ENCODE measurements at regions not wholly inside any gene's neighbourhood (a gene's known extent, or its start where the extent isn't known, plus 50 kb on each side); places are given as distances from the start of the nearest gene placed in this dataset.

GRCh38 chr16:16798504-16798903 lies 419.6 kb downstream of the NPIPA7 start:
- CTCF ChIA-PET, result no interaction called here
- Histone ChIP-seq H3K27ac (ENCODE audit: extremely low read depth, low read depth, low read length) (no peak overlapping the region), H3K9me3 (ENCODE audit: control insufficient read depth, insufficient read depth, low read depth, low read length) (no peaks in the 10 kb centered on the region), H3K4me3 (ENCODE audit: low read depth, low read length) (no peak overlapping the region), H3K36me3 (ENCODE audit: control insufficient read depth in 2 of 2, insufficient read depth in 1 of 2, low read length in 2 of 2) (no peaks in the 10 kb centered on the region), H3K4me1 (ENCODE audit: control insufficient read depth, insufficient read depth, low read length) (no peaks in the 10 kb centered on the region)
- no peak for TF ChIP-seq GFI1B (tag by site-specific recombination; IDR thresholded peaks at IDR 0.05)
- TF ChIP-seq ZNF654 (tag by site-specific recombination; IDR thresholded peaks at IDR 0.05; ENCODE audit: low read depth), result no peak
- TF ChIP-seq ZNF549 (tag by site-specific recombination; IDR thresholded peaks at IDR 0.05), result no peak
- no peak for TF ChIP-seq ZNF366 (tag by site-specific recombination; conservative IDR thresholded peaks at IDR 0.05)
- TF ChIP-seq ZNF362 (tag by site-specific recombination; IDR thresholded peaks at IDR 0.05), result no peak
- TF ChIP-seq ZNF394 (tag by site-specific recombination; IDR thresholded peaks at IDR 0.05; ENCODE audit: borderline replicate concordance), result no peak
- TF ChIP-seq ZNF169 (tag by site-specific recombination; IDR thresholded peaks at IDR 0.05), result no peak
- TF ChIP-seq, protein P1, sequence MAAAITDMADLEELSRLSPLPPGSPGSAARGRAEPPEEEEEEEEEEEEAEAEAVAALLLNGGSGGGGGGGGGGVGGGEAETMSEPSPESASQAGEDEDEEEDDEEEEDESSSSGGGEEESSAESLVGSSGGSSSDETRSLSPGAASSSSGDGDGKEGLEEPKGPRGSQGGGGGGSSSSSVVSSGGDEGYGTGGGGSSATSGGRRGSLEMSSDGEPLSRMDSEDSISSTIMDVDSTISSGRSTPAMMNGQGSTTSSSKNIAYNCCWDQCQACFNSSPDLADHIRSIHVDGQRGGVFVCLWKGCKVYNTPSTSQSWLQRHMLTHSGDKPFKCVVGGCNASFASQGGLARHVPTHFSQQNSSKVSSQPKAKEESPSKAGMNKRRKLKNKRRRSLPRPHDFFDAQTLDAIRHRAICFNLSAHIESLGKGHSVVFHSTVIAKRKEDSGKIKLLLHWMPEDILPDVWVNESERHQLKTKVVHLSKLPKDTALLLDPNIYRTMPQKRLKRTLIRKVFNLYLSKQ (tag by site-specific recombination; IDR thresholded peaks at IDR 0.05; ENCODE audit: borderline replicate concordance), result no peak
- TF ChIP-seq, protein P2, sequence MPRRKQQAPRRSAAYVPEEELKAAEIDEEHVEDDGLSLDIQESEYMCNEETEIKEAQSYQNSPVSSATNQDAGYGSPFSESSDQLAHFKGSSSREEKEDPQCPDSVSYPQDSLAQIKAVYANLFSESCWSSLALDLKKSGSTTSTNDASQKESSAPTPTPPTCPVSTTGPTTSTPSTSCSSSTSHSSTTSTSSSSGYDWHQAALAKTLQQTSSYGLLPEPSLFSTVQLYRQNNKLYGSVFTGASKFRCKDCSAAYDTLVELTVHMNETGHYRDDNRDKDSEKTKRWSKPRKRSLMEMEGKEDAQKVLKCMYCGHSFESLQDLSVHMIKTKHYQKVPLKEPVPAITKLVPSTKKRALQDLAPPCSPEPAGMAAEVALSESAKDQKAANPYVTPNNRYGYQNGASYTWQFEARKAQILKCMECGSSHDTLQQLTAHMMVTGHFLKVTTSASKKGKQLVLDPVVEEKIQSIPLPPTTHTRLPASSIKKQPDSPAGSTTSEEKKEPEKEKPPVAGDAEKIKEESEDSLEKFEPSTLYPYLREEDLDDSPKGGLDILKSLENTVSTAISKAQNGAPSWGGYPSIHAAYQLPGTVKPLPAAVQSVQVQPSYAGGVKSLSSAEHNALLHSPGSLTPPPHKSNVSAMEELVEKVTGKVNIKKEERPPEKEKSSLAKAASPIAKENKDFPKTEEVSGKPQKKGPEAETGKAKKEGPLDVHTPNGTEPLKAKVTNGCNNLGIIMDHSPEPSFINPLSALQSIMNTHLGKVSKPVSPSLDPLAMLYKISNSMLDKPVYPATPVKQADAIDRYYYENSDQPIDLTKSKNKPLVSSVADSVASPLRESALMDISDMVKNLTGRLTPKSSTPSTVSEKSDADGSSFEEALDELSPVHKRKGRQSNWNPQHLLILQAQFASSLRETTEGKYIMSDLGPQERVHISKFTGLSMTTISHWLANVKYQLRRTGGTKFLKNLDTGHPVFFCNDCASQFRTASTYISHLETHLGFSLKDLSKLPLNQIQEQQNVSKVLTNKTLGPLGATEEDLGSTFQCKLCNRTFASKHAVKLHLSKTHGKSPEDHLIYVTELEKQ (tag by site-specific recombination; IDR thresholded peaks at IDR 0.05; ENCODE audit: borderline replicate concordance), result no peak
- POLR2A ChIA-PET, result no interaction called here

- H3K9me3 ChIP-seq (ENCODE audit: control insufficient read depth, insufficient read depth, low read depth, low read length), result no peaks in the 10 kb centered on the region
- H3K4me1 ChIP-seq (ENCODE audit: control insufficient read depth, insufficient read depth, low read length), result no peaks in the 10 kb centered on the region
- H3K27ac ChIP-seq (ENCODE audit: extremely low read depth, low read depth, low read length), result no peak overlapping the region
- no peak overlapping the region for H3K4me3 ChIP-seq (ENCODE audit: low read depth, low read length)
- ChIA-PET CTCF (no interaction called here), POLR2A (no interaction called here)
- no peaks in the 10 kb centered on the region for H3K36me3 ChIP-seq (ENCODE audit: control insufficient read depth in 2 of 2, insufficient read depth in 1 of 2, low read length in 2 of 2)
- no peak for TF ChIP-seq ZNF239 (tag by site-specific recombination; IDR thresholded peaks at IDR 0.05)
- no peak for TF ChIP-seq ZNF169 (tag by site-specific recombination; IDR thresholded peaks at IDR 0.05)
- TF ChIP-seq ZNF510 (tag by site-specific recombination; IDR thresholded peaks at IDR 0.05; ENCODE audit: insufficient replicate concordance), result no peak
- TF ChIP-seq ZNF621 (tag by site-specific recombination; IDR thresholded peaks at IDR 0.05), result no peak
- TF ChIP-seq ZNF19 (tag by site-specific recombination; IDR thresholded peaks at IDR 0.05; ENCODE audit: low read depth), result no peak
- TF ChIP-seq, protein P3, sequence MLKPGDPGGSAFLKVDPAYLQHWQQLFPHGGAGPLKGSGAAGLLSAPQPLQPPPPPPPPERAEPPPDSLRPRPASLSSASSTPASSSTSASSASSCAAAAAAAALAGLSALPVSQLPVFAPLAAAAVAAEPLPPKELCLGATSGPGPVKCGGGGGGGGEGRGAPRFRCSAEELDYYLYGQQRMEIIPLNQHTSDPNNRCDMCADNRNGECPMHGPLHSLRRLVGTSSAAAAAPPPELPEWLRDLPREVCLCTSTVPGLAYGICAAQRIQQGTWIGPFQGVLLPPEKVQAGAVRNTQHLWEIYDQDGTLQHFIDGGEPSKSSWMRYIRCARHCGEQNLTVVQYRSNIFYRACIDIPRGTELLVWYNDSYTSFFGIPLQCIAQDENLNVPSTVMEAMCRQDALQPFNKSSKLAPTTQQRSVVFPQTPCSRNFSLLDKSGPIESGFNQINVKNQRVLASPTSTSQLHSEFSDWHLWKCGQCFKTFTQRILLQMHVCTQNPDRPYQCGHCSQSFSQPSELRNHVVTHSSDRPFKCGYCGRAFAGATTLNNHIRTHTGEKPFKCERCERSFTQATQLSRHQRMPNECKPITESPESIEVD (tag by site-specific recombination; IDR thresholded peaks at IDR 0.05), result no peak
- no peak for TF ChIP-seq ZNF48 (tag by site-specific recombination; IDR thresholded peaks at IDR 0.05)
- TF ChIP-seq ZNF777 (tag by site-specific recombination; IDR thresholded peaks at IDR 0.05; ENCODE audit: borderline replicate concordance), result no peak
- TF ChIP-seq GFI1B (tag by site-specific recombination; IDR thresholded peaks at IDR 0.05), result no peak
- no peak for TF ChIP-seq KLF9 (tag by site-specific recombination; IDR thresholded peaks at IDR 0.05; ENCODE audit: low read depth)
- no peak for TF ChIP-seq TRIM28 (IDR thresholded peaks at IDR 0.05; ENCODE audit: borderline replicate concordance, low read length)
- no peak for TF ChIP-seq ZNF157 (tag by site-specific recombination; IDR thresholded peaks at IDR 0.05)
- no peak for TF ChIP-seq ZFP69B (tag by site-specific recombination; IDR thresholded peaks at IDR 0.05)
- no peak for TF ChIP-seq ZNF433 (tag by site-specific recombination; IDR thresholded peaks at IDR 0.05; ENCODE audit: low read depth)
- no peak for TF ChIP-seq ZNF785 (tag by site-specific recombination; IDR thresholded peaks at IDR 0.05)
- TF ChIP-seq ZNF292 (tag by site-specific recombination; IDR thresholded peaks at IDR 0.05; ENCODE audit: borderline replicate concordance, low read depth), result no peak
- no peak for TF ChIP-seq KLF16 (tag by site-specific recombination; IDR thresholded peaks at IDR 0.05)
- TF ChIP-seq ZNF184 (tag by site-specific recombination; IDR thresholded peaks at IDR 0.05), result no peak
Observed at GRCh38 chr16:16805809-16806208, 426.9 kb downstream of the NPIPA7 start.

Data from HEK293 (cell line).